ENCODE measurements at regions not wholly inside any gene's neighbourhood (a gene's known extent, or its start where the extent isn't known, plus 50 kb on each side); places are given as distances from the start of the nearest gene placed in this dataset.

DNA sequence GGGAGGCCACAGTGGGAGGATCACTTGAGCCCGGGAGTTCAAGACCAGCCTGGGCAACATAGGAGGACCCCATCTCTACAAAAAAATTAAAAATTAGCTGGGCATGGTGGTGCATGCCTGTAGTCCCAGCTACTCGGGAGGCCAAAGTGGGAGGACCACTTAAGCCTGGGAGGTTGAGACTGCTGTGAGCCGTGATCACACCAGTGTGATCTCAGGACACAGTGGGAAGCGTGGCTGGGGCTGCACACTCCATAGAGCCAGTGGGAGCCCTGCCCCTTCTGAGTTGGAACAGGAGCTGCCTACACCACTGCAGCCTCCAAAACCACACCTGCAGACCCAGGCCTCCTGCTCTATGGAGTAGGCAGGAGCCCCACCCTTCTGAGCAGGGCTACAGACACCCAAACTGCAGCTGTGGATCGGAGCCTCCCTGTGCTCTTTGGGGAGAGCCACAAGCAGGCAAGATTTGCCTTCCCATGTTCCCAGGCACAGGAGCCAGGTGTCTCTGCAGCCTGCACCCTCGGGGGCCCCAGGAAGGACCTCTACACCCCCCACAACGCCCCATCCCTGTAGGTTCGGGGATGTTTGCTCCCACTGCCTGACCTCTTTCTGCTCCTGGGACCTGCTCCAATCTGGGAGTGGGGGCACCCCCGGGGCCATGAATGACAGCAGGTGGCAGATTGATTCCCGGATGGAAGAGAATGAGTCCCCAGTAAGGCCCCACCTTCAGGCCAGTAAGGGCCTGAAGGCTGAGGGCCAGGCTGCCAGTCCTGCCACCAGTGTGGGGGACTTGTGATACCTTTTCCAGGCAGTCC lies 245.4 kb downstream of the BUD13 start:
- DNase-seq, result no peak

DNA sequence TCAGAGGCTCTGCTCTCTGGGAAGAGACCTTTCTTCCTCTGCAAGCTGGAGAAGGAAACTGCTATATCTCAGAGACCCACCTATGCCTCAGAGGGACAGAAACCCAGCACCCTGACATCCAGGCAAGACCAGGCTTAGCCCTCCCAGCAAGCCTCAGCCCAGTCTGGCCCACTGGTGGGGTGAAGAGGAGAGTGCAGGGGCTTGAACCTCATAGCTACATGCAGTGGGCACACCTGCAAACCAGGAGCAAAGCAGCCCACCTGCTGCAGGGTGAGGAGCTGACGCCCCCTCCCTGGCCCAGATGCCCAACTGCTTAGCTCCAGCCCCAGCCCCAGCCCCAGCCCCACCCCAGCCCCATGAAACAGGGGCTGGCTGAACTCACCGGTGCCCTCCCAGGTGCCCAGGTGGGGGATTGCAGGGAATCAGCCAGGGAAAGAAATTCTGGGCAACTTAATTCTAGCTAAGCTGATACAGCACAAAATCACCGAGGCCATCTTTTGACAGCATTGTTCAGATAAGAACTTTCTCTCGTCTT lies 246.8 kb downstream of the BUD13 start:
- DNase-seq, result no peak

DNA sequence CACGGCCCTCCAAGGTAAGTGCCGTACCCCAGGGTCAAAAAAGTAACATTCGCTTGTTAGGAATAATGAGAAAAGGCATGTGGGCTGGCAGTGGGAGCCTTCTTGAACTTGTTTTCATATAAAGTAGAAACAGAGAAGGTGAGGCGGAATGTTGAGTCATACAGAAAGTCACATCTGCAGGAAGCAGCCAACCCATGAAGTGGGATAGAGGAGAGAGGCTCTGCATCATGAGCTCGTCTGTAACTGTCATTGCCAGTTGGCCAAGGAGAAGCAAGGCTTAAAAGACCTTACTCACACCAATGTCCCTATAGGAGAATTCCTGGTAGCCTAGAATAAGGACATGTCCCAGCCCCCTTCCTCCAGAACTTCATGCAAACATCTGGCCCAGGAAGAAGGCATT lies 253.3 kb downstream of the BUD13 start:
- no peak for DNase-seq

DNA sequence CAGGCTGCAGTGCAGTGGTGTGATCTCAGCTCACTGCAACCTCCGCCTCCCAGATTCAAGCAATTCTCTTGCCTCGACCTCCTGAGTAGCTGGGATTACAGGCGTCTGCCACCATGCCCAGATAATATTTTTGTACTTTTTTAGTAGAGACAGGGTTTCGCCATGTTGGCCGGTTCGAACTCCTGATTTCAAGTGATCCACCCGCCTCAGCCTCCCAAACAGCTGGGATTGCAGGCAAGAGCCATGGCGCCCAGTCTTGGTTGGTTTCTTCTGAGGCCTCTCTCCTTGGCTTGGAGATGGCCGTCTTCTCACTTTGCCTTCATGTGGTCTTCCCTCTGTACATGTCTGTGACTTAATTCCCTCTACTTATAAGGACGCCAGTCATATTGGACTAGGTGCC lies 254.6 kb downstream of the BUD13 start:
- DNase-seq, result no peak

DNA sequence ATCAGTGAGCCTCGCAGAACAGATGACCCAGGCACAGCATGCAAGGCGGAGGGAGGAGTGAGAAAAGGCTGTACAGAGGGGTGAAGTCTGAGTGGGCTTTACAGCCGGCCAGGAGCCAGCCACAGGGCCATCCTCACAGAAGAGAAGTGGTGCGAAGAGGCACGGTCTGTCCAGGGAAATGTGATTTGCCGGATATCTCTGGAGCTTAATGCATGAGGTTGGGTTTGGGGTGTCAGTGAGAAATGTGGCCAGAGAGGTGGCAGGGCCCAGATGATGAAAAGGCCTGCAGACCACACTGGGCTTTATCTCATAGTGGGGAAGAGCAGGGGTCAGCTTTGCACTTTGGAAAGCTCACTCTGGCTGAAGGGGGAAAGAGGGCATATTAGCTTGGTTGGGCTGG lies 255.2 kb downstream of the BUD13 start:
- no peak for DNase-seq

DNA sequence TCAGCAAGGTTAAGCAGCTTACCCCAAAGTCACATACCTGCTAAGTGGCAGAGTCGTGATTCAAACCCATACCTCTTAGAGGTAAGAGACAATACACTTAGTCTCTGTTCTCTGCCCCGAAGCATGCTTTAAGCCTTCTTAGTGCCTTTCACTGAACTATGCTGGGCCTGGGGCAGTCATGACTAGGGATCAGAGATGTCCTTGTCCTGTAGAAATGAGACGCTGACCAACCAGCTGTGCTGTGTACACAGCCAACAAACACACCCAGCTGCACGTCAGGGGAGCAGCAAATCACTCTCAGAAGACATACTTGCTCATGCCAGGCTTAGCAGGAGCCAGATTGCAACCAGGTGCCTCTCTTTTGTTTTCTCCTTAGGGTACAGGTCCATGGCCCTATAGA lies 255.7 kb downstream of the BUD13 start:
- no peak for DNase-seq

DNA sequence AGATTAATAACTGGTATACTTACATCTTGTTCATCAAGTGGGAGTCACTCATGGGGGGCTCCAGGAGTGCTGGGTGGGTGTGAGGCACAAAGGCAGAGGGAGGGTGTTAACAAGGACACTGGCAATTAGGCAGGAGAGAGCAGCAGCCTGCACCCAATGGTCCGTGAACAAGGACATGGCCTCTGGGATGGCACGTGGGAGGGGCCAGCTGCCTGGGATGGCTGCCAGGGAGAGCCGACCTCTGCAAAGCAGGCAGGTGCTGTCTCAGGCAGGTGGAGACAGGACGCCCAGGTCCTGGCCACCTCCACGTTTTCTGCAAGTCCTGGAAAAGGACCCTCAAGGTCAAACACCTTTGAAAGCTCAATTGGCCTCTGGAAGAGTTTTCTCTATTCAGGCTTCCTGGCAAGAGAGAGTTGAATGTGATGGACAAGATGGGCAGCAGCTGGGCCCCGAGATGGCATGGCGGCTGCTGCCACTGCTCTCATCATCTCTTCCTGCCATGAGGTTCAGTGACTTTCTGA lies 257.1 kb downstream of the BUD13 start:
- no peak for DNase-seq

DNA sequence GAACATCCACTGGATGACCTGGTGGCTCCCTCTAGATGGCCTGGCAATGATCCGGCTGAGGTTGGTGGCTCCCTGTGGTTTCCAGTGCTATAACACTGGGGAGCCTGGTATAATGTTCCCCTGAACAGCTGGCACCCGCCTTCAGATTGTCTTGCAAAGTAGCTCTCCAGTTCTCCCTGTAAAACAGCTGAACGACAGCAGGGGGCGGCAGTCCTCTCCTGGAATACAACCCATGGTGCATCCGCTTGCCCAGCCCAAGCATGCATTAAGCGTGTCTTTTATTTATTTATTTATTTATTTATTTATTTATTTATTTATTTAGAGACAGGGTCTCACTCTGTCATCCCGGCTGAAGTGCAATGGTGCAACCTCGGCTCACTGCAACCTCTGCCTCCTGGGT lies 258.9 kb downstream of the BUD13 start:
- peak; percentile 57 for DNase-seq

DNA sequence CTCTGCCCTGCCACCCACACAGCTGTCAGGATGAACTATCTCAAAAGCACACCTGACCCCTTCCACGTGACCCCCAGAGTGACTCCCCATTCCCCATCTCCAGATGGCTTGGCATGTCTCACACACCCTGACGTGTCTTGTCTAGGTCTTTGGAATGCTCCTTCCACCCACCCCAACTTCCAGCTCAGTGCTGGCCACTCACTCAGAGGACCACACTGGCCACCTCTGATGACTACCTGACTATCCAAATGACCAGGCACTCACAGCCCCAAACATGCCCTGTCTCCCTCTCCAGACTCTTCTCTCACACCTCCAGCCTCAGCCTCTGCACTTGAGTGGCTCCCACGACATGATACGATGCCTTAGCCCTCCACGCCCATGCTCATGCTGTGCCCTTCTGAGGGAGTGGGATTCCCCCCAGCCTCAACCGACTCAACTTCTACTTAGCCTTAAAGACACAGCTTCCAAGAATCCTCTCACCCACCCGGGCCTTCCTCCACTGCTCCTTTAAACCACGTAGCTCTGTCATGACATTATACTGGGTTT lies 259.4 kb downstream of the BUD13 start:
- DNase-seq, result no peak

DNA sequence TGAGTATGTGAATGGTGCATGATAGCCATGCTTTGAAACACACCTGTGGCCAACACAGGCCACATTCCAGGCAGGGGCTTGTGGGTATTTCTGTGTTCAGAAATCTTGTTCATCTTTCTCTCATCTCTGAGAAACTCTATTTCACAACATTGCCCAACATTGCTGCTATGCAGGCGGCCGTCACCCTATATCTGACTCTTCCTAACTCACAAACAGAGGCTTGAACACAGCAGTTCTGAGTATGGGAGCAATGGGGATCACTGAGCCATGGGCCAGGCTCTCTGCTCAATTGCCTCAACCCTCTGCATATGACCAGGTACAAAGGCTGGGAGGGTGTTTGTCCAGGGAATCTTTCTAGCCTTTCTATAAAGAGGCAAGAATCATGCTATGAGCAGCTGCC lies 259.9 kb downstream of the BUD13 start:
- DNase-seq, result no peak

DNA sequence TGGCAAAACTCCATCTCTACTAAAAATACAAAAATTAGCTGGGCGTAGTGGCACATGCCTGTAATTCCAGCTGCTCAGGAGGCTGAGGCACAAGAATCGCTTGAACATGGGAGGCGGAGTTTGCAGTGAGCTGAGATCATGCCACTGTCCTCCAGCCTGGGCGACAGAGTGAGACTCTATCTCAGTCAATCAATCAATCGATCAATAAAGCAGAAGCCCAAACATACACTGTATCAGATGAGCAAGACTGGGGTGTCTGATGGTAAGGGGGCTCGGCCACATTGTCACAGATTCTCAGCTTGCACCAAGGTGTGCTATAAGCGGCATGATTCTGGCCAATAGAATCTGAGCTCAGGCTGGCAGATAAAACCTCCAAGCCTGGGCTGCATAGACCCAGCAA lies 261.1 kb downstream of the BUD13 start:
- DNase-seq, result no peak

DNA sequence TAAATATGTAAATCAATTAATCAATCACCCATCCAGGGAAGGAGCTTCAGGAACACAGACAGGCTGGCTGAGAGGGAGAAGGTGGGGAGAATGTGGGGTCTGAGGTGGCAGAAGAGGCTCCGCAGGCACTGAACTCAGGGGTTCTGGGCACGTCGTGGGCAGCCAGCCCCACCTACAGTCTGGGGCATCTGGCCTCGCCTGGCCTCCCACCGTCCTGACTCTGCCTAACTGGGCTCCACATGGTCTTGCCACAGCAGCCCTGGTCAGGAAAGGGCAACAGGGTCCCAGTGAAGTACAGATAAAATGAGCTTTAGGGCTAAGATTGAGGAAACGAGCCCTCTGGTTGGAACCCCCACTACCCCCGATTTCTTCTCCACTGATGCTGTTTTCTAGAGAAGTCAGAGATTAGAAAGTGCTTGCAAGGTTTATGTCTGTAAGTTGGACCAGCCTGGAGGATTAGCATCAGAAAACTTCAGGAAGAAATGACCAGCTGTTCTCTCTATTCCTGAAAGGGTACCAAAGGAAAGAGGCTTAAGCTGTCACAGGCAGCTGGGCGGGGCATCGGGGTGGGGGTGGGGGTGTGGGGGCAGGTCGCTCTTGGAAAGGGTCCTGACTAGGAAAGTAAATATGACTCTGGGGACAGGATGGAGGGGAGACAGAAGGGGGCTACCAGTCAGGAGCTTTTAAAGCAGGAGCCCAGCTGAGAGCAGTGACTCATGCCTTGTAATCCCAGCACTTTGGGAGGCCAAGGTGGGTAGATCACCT lies 261.7 kb downstream of the BUD13 start:
- DNase-seq, result no peak

DNA sequence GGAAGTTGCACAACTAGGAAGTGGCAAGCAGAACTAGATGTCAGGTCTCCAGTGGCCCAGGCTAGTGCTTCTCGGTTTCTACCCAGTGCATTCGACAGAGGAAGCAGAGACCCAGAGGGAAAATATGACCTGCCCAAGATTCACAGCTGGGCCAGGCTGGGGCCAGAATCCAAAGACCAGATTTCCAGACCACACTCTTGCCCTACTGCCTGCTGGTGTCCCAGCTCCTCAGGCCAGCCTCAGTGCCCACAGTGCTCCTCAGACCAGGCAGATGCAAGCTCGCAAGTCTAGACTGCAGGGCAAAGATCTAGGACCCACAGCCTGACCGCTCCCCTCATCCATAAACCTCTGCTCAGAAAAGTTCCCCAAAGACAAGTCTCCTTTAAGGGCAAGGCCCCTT lies 262.6 kb downstream of the BUD13 start:
- no peak for DNase-seq

DNA sequence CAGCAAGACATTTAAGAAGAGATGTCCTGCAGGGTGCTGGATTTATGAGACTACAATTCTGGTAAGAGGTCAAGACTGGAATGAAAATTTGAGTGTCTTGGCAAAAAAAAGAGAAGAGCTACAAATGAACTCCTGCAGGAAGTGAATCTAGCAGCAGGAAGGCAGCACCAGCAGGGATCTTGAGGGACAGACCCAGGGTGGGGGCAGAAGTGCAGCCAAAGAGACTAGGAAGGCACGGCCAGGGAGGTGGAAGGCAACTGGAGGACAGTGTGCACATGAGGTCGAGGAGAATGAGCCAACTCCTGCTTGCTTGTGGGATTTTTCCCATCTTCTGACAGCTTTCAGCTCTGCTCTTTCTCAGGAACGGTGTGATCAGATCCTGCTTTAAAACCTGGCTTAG lies 263.2 kb downstream of the BUD13 start:
- DNase-seq, result no peak

DNA sequence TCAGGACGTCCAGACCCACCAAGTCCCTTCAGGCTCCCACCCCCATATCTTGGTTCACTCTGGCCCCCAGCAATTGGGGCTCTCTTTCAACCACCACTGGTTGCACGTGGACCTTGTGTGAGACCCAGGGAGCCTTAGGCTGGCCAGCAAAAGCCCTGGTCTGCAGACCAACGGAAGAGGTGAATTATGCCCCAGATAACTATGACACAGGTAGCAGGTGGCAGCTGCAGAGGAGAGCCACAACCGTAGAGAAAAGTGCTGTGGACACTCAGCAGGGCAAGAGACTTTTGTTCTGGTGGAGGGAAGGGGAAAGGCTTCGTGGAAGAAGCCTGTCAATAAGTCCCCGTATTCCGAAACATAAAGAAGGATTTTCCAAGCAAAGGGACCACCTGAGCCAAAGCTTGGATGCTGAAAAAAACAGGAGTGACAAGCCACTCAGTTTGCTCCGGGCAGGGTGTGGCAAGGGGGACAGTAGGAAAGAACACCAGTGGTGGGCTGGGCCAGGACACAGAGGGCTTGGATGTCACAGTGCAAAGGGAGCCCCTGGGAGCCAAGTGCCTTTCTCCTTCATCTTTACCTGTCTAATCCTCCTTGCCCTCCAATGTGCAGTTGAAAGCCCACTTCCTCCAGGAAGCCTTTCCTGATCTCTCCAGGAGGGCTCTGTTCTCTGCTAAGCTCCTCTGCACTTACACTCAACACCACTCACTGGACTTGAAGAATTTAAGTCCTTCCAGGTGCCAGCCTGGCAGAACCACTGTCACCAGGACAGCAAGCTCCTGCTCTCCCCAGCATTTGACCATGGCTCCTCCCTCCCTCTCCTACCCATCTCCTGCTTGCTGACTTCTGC lies 264.7 kb downstream of the BUD13 start:
- DNase-seq, result no peak

DNA sequence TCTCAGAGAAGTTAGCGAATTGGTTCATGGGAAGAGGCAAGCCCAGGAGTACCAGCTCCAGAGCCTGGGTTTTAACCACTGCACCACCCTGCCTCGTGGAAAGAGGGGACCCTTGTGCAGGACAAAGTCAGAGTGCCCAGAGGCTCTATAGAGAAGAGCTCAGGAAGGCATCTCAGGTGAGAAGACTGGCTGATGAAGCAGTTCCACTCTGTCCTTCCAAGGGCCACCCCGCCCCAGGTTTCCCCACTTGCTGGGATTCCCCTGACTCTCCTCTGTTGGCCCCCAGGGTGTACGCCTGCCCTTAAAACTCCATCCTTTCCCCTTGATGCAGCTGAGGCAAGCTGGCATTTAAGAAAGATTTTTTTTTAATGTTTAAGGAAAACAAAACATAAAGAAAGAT lies 265.8 kb downstream of the BUD13 start:
- no peak for DNase-seq

DNA sequence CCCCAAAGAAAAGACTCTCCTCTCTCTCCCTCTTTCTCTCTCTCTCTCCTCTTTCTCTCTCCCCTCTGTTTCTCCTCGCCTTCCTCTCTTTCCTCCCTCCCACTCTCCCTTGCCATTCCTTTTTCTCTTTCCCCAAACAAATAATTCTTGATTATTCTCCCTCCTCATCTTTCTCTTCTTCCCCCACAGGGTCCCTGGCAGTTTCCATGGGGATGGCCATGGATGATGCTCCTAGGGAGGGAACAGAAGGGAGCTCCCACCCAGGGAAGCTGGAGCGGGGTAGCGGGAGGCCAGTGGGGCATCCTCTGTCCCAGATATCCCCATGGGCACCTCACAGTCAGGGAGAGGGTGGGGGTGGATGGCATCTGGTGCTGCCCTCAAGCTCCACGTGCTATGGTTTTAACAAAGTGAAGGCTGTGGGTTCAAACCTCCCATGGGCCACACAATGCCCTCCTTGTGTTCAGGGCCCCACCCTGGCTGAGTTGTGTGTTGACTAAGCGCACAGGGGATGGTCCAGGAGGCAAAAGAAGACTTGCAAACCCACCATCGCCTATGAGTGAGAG lies 266.4 kb downstream of the BUD13 start:
- no peak for DNase-seq

DNA sequence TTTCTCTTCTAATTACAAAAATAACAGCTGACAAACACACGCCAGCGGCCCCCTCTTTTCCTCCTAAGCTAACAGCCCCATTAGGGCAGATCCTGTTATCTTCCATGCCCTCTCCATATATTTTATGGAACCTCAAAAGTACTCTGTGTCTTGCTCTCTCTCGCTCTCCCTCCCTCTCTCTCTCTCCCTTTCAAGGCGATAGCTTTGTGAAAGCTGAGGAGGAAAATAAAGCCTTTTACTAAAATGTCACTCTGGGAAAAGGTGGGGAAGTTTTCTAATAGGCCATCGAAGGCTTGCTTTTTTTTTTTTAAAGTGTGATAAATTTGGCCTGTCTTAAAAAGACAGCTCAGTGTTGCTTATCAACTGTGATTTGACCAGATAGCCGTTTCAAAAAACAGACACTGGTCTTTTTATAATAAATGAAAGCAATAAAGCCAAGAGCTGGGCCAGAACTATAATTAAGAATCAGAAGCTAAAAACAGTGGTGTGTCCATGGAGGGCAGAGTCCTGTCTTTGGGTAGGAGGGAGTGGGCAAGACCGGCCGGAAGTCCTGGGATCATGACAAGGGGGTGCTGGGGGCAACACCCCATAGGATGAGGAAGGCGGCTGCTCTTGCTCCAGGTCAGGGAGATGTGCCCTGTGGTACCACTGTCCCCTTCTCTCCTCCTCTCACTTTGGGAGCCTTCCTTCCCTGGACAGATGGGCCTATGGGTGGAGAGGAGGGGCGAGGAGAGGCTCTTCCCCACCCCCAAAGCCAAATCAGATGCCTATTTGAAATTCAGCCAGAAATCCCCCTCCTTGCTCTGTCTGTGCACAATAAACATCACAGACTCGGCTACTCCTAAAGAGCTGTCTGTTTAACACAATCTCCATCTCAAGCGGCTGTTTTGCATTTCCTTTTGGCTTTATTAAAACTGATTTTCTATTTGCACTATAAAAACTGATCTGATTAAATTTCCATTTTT lies 267.2 kb downstream of the BUD13 start:
- DNase-seq, result no peak

DNA sequence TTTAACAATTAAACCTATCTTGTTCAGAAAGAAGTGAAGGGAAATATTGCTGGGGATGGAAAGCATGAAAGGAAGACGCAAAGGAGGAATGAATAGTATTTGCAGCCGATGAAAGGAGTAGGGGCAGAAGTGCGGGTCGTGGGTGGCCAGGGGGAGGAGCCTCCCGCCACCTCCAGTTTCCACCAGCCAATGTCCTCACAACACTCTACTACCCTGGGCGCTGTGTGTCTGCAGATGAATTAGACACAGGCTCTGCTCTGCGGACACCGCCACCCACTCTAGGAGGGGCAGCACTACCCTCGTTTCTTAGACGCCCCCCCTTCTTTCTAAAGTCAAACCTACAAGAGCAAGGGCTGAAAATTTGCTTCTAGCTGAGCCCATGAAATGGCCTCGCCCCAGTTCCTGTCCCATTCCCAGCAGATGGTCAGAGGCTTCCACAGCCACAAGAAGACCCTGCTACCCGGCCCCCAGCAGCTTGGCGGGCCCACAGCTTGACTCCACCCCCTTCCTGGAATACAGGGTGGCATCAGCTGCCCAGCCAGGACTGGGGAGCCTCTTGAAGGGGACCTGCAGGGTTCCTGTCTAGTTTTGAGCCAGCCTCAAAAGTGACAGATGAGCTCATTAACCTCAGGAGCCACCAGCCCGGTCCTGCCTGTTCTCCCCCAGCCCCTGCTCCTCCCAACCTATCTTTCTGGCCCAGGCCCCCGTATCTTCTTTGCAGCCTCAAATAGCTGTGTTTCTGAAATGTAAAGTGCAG lies 268.1 kb downstream of the BUD13 start:
- DNase-seq, result no peak

All from stimulated activated CD4-positive, alpha-beta T cell treated with anti-CD3 and anti-CD28 coated beads, Interleukin-15, amount 100 ng/mL, for 24 hours (primary cell).